C4-2B (cell line): ENCODE measurements at regions not wholly inside any gene's neighbourhood (a gene's known extent, or its start where the extent isn't known, plus 50 kb on each side); places are given as distances from the start of the nearest gene placed in this dataset.

Source experiments
- ZFX ChIP-seq: fragments of 450-650 bp; IDR thresholded peaks from 2 replicates; pipeline ENCODE4 v1.6.1; 2017
- TF ChIP-seq, protein P1 (sequence below): fragments of 450-650 bp; conservative IDR thresholded peaks from 2 replicates; pipeline ENCODE4 v1.5.1; 2017; ENCODE audit warnings: mild to moderate bottlenecking

DNA sequence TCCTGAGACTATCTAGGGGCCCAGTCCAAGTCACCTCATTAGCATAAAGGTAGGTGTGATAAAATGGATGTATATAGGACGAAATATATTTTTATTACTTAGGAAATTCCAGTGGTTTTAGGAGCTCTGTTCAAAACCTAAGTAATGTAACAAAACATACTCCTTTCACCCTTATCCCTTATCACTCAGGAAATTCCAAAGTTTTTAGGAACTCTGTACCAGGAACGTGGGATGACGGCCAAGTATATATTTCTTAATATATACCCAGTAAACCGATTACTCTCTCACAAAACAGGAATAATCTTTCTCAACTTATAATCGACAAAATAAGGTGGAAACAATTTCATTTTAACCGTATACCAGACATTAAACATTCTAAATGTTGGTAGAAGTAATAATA lies 195.7 kb downstream of the ZPLD1 start:
- TF ChIP-seq, protein P1, sequence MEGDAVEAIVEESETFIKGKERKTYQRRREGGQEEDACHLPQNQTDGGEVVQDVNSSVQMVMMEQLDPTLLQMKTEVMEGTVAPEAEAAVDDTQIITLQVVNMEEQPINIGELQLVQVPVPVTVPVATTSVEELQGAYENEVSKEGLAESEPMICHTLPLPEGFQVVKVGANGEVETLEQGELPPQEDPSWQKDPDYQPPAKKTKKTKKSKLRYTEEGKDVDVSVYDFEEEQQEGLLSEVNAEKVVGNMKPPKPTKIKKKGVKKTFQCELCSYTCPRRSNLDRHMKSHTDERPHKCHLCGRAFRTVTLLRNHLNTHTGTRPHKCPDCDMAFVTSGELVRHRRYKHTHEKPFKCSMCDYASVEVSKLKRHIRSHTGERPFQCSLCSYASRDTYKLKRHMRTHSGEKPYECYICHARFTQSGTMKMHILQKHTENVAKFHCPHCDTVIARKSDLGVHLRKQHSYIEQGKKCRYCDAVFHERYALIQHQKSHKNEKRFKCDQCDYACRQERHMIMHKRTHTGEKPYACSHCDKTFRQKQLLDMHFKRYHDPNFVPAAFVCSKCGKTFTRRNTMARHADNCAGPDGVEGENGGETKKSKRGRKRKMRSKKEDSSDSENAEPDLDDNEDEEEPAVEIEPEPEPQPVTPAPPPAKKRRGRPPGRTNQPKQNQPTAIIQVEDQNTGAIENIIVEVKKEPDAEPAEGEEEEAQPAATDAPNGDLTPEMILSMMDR = no peak
- TF ChIP-seq ZFX = no peak
